Vagina (tissue), 2 donors: ENCODE measurements at regions not wholly inside any gene's neighbourhood (a gene's known extent, or its start where the extent isn't known, plus 50 kb on each side); places are given as distances from the start of the nearest gene placed in this dataset.

Source experiments
- CTCF ChIP-seq, 3 experiments: fragments of 450-650 bp in 2 of 3; fragments of 200-600 bp in 1 of 3; sonication (generic) in 1 of 3; IDR thresholded peaks; one replicate each; pipeline ENCODE4 v1.5.1; 2017 to 2019; ENCODE audit warnings: antibody characterized with exemption in 3 of 3, mild to moderate bottlenecking in 2 of 3, moderate library complexity in 2 of 3
- POLR2AphosphoS5 ChIP-seq, 2 donors: sonication (generic); formaldehyde crosslinking; IDR thresholded peaks; one replicate each; pipeline ENCODE4 v1.9.0; 2017; ENCODE audit warnings: antibody characterized with exemption in 2 of 2, mild to moderate bottlenecking in 2 of 2, low read depth in 1 of 2; ENCODE audit not compliant: insufficient read depth in 1 of 2

GRCh38 chr6:147016440-147016839 lies 187.8 kb upstream of the STXBP5 start:
- no peak for TF ChIP-seq POLR2AphosphoS5 (IDR thresholded peaks at IDR 0.05; ENCODE audit: insufficient read depth in 1 of 2, low read depth in 1 of 2)
- TF ChIP-seq CTCF (IDR thresholded peaks at IDR 0.05) = no peak
